UCSD-AML1 (cell line): ENCODE measurements at regions not wholly inside any gene's neighbourhood (a gene's known extent, or its start where the extent isn't known, plus 50 kb on each side); places are given as distances from the start of the nearest gene placed in this dataset.
"Not testable (repeated sequence)": the region's sequence is repeated elsewhere in the genome, so short reads cannot be mapped to it uniquely, and the experiment has no call there.

ENCODE experiments used
- DNase-seq: peaks from one replicate; lab custom pipeline; 2025; ENCODE audit not compliant: unreplicated experiment; lab: John Stamatoyannopoulos, UW

- no peak for DNase-seq
Measured at GRCh38 chr19:28150129-28150528, 1062.8 kb downstream of the UQCRFS1 start.

DNA sequence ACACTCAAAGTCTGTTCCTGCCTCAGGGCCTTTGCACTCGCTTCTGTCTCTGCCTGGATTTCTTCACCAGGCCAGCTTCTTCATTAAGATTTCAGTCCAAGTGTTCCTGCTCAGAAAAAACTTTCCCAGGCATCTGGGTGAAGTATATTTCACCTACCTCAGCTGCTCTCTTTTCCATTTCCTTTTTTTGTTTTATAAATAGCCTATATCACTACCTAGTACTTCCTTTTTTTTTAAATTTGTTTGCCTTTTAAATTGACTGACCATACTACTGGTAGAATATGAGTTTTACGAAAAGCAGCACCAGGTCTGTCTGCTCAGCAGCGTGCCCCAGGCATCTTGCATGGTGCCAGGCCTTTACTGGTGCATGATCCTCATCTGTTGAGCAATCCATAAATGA is 1064.4 kb downstream of the UQCRFS1 start:
- DNase-seq: no peak

DNA sequence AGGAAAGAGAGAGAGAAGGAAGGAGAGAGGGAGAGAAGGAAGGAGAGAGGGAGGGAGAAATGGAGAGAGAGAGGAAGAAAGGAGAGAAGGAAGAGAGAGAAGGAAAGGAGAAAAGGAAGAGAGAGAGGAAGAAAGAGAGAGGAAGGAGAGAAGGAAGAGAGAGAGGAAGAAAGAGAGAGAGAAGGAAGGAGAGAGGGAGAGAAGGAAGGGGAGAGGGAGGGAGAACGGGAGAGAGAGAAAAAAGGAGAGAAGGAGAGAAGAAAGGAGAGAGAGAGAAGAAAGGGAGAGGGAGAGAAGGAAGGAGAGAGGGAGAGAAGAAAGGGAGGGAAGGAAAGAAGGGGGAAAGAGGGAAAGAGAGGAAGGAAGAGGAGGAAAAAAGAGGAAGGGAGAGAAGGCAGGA is 1070.7 kb downstream of the UQCRFS1 start:
- no peak for DNase-seq

DNA sequence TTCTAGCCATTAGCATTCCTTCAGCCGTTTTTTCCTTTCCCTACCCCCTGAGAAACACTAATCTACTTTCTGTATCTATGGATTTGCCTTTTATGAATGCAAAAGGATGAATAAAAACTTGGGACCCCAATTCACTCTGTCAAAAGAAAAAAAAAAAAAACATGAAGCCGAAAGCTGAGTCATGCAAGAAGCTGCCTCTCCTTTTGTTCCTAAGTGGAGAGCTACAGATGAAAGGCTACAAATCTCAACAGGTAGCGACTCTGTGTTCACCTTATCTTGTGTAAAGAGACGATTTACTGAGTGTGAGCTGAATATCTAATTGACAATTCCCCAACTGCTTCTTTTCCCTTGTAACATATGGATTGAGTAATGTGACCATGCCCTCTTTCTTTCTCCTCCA is 1072.8 kb downstream of the UQCRFS1 start:
- DNase-seq: no peak

DNA sequence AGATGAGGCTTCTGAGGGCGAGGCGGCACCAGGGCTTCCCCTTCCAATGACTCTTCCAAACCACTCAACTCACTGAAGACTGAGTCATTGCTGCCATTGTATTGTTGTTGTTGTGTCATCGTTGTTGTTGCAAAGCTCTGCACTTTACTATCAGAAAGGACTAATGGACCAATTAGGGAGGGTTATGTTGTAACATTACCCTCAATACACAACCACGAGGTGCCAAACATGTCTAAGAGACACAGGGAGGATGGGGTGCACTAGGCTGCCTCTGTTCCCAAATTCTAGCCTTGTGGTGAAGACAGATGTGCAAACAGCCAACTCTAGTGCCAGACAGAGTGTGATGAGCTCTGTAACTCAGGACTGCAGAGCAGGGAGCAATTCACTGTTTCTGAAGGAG is 1075.2 kb downstream of the UQCRFS1 start:
- no peak for DNase-seq

DNA sequence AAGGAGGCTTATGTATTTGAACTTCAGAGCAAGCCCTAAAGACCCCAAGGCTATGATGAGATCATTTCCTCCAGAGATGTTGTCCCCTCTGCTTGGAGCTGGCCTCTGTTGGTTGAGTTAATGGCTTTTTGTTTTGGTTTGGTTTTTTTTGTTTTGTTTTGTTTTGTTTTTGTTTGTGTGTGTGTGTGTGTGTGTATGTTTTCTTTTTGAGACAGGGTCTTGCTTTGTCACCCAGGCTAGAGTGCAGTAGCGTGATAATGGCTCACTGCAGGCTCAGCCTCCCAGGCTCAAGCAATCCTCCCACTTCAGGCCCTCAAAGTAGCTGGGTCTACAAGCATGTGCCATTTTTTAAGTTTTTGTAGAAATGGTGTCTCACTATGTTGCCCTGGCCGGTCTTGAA is 1076.2 kb downstream of the UQCRFS1 start:
- DNase-seq: no peak

- DNase-seq: no peak
Measured at GRCh38 chr19:28135825-28136224, 1077.1 kb downstream of the UQCRFS1 start.

DNA sequence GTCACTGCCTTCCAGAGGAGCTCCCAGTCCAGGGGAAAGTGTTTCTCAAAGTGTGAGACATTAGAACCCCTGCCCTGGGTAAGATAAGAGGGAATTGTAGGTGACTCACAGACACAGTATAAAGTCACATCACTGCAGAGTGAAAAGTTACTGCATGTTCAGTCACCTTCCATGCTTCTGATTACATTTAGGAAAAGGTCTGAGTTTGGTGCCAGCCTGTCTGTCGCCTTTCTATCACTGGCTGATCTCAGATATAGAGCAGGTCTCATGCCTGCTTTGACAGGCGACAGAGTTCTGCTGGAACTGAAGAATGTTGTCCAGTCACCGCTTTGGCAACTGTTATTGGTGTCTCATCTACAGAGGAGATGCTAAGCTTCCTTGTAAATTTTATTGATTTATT is 1078.6 kb downstream of the UQCRFS1 start:
- no peak for DNase-seq

DNA sequence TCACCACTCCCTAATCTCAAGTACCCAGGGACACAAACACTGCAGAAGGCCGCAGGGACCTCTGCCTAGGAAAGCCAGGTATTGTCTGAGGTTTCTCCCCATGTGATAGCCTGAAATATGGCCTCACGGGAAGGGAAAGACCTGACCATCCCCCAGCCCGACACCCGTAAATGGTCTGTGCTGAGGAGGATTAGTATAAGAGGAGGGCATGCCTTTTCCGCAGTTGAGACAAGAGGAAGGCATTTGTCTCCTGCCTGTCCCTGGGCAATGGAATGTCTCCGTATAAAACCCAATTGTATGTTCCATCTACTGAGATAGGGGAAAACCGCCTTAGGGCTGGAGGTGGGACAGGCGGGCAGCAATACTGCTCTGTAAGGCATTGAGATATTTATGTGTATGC is 1082.1 kb downstream of the UQCRFS1 start:
- not testable (repeated sequence) for DNase-seq

DNA sequence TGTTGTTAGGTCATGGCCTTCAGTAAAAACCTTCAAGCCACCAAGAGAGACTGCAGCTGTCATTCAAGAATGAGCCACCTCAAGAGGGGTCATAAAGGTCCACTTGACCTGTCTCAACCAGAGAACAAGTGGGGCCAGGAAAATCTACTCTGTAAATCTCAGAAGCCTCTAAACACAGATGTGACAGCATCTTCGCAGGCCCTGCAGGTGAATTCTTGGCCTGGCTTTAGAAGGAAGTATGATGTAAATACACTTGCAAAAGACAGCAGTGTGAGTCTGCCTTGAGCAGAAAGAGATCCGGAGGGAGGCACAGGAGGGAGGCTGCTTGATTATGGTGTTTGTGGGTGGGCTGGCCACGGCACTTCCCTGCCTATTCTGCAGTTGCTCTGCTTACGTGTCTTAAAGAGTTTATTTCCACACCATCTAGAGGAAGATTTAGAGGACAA is 1082.9 kb downstream of the UQCRFS1 start:
- DNase-seq: no peak

DNA sequence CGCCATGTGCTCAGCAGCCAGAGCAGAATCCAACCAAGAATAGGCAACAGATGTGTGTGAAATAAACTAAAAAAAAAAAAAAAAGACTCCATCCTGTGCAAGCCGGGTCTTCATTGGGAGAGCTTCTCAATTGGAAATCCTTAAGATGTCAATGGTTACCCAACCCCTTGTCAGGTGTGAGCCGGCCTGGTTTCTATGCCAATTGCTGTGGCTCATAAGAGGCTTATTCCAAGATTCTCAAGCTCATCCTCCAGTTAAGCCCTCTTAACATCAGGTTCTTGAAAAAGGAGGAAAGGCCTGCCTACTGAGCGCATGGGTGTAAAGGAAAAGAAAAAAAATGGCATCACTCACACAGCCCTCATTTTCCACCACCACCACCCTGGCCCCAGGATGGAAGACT is 1084.6 kb downstream of the UQCRFS1 start:
- no peak for DNase-seq

DNA sequence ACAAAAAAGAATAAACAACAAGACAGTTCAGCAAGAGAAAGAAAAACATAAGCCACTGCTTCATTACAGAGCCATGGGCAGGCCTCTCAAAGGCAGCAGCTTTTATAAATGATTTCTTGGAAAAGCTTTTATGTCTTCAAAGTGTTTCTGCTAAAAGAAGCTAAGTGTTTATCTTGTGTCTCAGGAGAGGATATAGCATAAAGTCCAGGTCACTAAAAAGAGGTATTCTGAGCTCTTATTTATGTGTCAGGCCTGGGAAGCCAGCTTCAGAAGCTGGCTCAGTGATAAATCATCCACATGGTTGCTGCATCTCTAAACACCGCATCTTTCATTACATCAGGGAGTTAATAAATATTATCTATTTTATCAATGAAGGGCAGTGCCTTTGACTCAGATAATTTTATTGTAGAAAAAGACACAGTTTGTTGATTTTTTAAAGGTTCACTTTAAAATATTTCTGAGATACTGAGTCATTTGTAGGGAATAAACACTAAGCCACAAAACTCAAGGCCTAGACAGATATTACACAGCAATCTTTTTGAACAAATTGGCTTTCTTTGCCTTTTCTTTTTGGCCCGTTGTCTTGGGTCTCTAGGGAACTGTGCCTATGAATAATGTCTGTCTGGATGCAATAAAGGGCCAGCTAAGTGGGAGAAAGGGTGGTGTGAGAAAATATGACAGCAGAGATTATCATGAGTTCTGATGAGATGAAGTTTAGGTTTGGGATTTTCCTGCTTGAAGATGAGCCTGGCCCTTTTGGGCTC is 1086.6 kb downstream of the UQCRFS1 start:
- no peak for DNase-seq

- no peak for DNase-seq
Measured at GRCh38 chr19:28122734-28123133, 1090.2 kb downstream of the UQCRFS1 start.

DNA sequence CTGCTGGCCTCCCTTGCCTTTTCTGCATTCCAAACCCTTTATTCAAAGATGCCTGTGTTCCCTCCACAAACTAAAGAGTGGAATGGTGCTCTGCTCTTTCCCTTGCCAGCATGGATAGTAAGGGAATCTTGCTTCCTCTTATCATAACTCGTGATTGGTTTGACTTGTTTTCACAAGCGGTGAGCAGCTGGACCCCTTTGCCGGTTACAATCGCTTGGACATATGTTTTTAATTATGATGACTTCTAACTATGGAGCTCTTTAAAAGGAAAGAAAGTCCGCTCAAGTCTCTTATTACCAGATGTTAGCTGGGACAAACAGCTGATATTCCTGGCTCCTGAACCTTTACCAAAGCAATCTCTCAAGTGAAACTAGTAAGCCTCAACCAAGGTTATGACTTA is 1094.7 kb downstream of the UQCRFS1 start:
- DNase-seq: no peak

DNA sequence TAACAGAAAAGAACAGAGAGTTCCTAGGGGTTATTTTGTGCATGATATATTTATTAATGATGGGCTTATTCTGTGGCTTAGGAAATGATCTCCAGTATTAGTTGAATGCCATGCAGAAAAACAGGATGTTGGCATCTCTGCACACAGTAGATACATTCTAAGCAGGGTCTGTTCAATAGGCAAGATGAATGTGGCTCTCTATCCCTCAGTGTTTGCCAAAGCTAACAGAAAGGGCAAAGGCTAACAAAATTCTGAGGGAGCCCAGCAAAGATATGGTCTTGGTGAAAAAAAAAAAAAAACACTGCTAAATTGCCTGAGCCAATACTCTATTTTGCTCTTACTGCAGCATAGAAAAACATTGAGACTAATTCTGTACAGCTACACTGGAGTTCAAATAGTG is 1095.8 kb downstream of the UQCRFS1 start:
- DNase-seq: no peak

- not testable (repeated sequence) for DNase-seq
Measured at GRCh38 chr19:28116379-28116778, 1096.6 kb downstream of the UQCRFS1 start.

- no peak for DNase-seq
Measured at GRCh38 chr19:28103921-28104320, 1109.0 kb downstream of the UQCRFS1 start.

DNA sequence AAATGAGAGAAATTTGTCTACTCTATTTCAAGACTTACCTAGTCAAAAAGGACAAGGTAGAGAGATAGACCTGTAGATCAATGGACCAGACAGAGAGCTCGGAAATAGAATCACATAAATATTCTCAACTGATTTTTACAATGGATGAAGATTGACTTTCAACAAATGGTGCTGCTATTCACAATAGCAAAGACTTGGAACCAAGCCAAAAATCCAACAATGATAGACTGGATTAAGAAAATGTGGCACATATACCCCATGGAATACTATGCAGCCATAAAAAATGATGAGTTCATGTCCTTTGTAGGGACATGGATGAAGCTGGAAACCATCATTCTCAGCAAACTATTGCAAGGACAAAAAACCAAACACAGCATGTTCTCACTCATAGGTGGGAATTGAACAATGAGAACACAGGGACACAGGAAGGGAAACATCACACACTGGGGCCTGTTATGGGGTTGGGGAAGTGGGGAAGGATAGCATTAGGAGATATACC is 1128.2 kb downstream of the UQCRFS1 start:
- not testable (repeated sequence) for DNase-seq

DNA sequence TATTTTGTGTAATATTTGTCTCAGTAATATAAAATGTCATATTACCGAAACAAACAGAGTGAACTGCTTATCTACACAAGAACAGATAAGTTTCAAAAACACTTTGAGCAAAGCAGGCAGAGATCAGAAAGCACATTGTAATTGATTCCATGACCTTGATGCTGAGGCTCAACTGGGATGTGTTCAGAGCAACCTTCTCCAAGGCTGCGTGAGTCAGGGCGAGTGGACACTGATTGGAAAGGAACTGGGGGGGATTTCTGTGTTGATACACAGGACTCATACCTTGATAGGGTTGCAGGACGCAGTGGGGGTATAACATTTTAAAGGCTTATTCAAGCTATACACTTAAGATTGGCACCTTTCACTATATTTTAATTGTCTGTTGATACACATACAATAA is 1136.3 kb downstream of the UQCRFS1 start:
- no peak for DNase-seq

DNA sequence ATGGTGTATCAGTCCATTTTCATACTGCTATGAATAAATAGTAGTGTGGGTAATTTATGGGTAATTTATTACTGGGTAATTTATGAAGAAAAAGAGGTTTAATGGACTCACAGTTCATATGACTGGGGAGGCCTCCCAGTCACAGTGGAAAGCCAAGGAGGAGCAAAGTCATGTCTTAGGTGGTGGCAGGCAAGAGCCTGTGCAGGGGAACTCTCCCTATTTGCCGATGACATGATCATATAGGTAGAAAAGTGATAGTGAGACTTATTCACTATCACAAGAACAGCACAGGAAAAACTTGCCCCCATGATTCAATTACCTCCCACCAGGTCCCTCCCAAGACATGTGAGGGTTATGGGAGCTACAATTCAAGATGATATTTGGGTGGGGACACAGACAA is 1137.7 kb downstream of the UQCRFS1 start:
- no peak for DNase-seq

- DNase-seq: no peak
Measured at GRCh38 chr19:28074773-28075172, 1138.2 kb downstream of the UQCRFS1 start.

GRCh38 chr19:28067882-28068281 is 1145.1 kb downstream of the UQCRFS1 start:
- DNase-seq: no peak

GRCh38 chr19:28066988-28067387 is 1146.0 kb downstream of the UQCRFS1 start:
- no peak for DNase-seq
